ENCODE measurements at regions not wholly inside any gene's neighbourhood (a gene's known extent, or its start where the extent isn't known, plus 50 kb on each side); places are given as distances from the start of the nearest gene placed in this dataset.

- Mint-ChIP-seq H3K36me3 (no peaks in the 10 kb centered on the region), H3K4me3 (no peak overlapping the region), H3K9me3 (peaks cover 5% of the 10 kb centered on the region), H3K27me3 (ENCODE audit: low read depth) (no peaks in the 10 kb centered on the region), H3K27ac (no peak overlapping the region), H3K4me1 (peaks cover 14% of the 10 kb centered on the region)
- CTCF ChIA-PET: no interaction called here
- DNase-seq (ENCODE audit: low spot score) (no peak), ATAC-seq (no peak)
- TF ChIP-seq SOX15 (CRISPR knock-in tag; IDR thresholded peaks at IDR 0.05): no peak
- no peak for TF ChIP-seq KAT7 (CRISPR knock-in tag; IDR thresholded peaks at IDR 0.05; ENCODE audit: borderline replicate concordance)
- TF ChIP-seq TEAD4 (CRISPR knock-in tag; IDR thresholded peaks at IDR 0.05): no peak
- no peak for TF ChIP-seq ZNF317 (CRISPR knock-in tag; IDR thresholded peaks at IDR 0.05; ENCODE audit: borderline replicate concordance, low read depth)
- TF ChIP-seq, protein P1, sequence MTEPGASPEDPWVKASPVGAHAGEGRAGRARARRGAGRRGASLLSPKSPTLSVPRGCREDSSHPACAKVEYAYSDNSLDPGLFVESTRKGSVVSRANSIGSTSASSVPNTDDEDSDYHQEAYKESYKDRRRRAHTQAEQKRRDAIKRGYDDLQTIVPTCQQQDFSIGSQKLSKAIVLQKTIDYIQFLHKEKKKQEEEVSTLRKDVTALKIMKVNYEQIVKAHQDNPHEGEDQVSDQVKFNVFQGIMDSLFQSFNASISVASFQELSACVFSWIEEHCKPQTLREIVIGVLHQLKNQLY (CRISPR knock-in tag; IDR thresholded peaks at IDR 0.05): no peak
- no peak for TF ChIP-seq ARID4B (CRISPR knock-in tag; IDR thresholded peaks at IDR 0.05; ENCODE audit: borderline replicate concordance)
- TF ChIP-seq ESRRA (CRISPR knock-in tag; IDR thresholded peaks at IDR 0.05; ENCODE audit: borderline replicate concordance): no peak
- TF ChIP-seq ZNF121 (CRISPR knock-in tag; IDR thresholded peaks at IDR 0.05): no peak
- TF ChIP-seq ZSCAN18 (CRISPR knock-in tag; IDR thresholded peaks at IDR 0.05): no peak
- TF ChIP-seq CBFB (CRISPR knock-in tag; IDR thresholded peaks at IDR 0.05; ENCODE audit: low read depth): no peak
- no peak for TF ChIP-seq ZNF232 (CRISPR knock-in tag; IDR thresholded peaks at IDR 0.05)
- no peak for TF ChIP-seq SMAD4 (CRISPR knock-in tag; IDR thresholded peaks at IDR 0.05)
- no peak for TF ChIP-seq SMAD3 (CRISPR knock-in tag; IDR thresholded peaks at IDR 0.05; ENCODE audit: borderline replicate concordance)
- POLR2A ChIA-PET: no interaction called here
Observed at GRCh38 chr5:117682416-117682815, 1107.8 kb upstream of the SEMA6A start.

DNA sequence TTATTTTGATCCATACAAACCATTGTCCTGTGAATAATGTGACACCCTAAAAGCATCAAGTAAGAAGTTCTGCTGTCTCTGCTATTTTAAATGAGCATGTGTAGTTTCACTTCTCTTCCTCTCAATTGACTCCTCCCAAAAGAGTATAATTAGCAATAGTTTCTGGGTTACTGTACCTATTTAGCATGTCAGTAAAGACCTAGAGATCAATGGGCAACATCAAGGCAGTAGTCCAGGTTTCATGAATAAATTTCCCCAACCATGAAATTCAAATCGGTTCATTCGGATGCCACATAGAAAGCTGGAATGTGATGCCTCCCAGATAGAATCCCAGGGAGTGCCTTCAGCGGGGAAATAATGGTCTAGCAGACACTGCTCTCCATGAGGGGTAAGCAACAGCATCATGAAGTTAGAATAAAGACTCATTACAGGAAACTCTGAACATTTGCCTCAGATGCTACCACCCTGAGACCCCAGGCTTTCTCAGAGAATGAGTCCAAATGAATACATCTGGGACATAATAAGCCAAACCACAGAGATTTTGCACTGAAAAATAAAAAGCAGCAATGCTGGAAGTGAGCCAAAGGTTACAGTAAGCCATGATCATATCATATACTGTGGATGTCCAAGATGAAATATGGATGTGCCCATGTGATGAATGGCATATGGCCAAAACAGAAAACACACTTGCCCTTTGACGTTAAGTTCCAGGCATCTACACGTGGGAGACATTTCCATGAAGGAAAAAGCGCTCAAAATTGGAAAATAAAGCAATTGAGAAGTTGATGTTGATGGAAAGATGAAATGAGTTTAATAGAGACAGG is 1107.0 kb upstream of the SEMA6A start:
- CTCF ChIA-PET: no interaction called here
- ATAC-seq (no peak), DNase-seq (ENCODE audit: low spot score) (no peak)
- Mint-ChIP-seq H3K9me3 (peaks cover 5% of the 10 kb centered on the region), H3K36me3 (no peaks in the 10 kb centered on the region), H3K27me3 (ENCODE audit: low read depth) (no peaks in the 10 kb centered on the region), H3K4me3 (no peak overlapping the region), H3K4me1 (peaks cover 14% of the 10 kb centered on the region), H3K27ac (no peak overlapping the region)
- POLR2A ChIA-PET: no interaction called here
- TF ChIP-seq FOXK1 (CRISPR knock-in tag; IDR thresholded peaks at IDR 0.05) (no peak), JUN (CRISPR knock-in tag; IDR thresholded peaks at IDR 0.05) (no peak), SOX15 (CRISPR knock-in tag; IDR thresholded peaks at IDR 0.05) (no peak), ZBTB21 (CRISPR knock-in tag; IDR thresholded peaks at IDR 0.05; ENCODE audit: borderline replicate concordance) (no peak), ZBTB43 (CRISPR knock-in tag; IDR thresholded peaks at IDR 0.05) (no peak), ETV6 (CRISPR knock-in tag; IDR thresholded peaks at IDR 0.05) (no peak), GABPB1 (CRISPR knock-in tag; IDR thresholded peaks at IDR 0.05) (no peak), ESRRA (CRISPR knock-in tag; IDR thresholded peaks at IDR 0.05; ENCODE audit: borderline replicate concordance) (no peak), E2F5 (CRISPR knock-in tag; IDR thresholded peaks at IDR 0.05) (no peak), CREB1 (CRISPR knock-in tag; IDR thresholded peaks at IDR 0.05) (no peak)
- TF ChIP-seq, protein P2, sequence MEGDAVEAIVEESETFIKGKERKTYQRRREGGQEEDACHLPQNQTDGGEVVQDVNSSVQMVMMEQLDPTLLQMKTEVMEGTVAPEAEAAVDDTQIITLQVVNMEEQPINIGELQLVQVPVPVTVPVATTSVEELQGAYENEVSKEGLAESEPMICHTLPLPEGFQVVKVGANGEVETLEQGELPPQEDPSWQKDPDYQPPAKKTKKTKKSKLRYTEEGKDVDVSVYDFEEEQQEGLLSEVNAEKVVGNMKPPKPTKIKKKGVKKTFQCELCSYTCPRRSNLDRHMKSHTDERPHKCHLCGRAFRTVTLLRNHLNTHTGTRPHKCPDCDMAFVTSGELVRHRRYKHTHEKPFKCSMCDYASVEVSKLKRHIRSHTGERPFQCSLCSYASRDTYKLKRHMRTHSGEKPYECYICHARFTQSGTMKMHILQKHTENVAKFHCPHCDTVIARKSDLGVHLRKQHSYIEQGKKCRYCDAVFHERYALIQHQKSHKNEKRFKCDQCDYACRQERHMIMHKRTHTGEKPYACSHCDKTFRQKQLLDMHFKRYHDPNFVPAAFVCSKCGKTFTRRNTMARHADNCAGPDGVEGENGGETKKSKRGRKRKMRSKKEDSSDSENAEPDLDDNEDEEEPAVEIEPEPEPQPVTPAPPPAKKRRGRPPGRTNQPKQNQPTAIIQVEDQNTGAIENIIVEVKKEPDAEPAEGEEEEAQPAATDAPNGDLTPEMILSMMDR (IDR thresholded peaks at IDR 0.05): no peak
- TF ChIP-seq, protein P3, sequence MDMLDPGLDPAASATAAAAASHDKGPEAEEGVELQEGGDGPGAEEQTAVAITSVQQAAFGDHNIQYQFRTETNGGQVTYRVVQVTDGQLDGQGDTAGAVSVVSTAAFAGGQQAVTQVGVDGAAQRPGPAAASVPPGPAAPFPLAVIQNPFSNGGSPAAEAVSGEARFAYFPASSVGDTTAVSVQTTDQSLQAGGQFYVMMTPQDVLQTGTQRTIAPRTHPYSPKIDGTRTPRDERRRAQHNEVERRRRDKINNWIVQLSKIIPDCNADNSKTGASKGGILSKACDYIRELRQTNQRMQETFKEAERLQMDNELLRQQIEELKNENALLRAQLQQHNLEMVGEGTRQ (CRISPR knock-in tag; IDR thresholded peaks at IDR 0.05): no peak
